ENCODE measurements at regions not wholly inside any gene's neighbourhood (a gene's known extent, or its start where the extent isn't known, plus 50 kb on each side); places are given as distances from the start of the nearest gene placed in this dataset.

DNA sequence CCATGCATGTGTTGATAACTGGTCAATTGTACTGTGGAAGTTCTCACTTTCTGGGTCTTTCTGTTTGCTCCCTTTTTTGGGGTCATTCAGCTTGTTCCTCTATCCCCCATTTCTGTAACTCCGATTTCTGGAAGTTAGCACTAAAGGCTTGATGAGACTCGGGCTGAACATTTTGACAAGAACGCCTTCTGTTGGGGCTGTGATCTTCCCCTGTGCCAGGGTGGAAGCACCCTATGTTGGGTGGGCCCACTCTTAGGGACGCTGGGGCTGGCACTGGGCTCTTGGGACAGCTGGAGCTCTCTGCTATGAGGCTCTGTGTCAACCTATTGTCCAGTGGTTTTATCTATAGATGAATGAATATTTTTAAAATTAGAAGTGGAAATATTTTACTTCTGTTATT, 60.1 kb upstream of the FRMD1 start:
- TF ChIP-seq TAF1 (IDR thresholded peaks at IDR 0.05; ENCODE audit: low read depth) (no peak), TEAD4 (IDR thresholded peaks at IDR 0.05) (no peak), ZBTB7A (IDR thresholded peaks at IDR 0.05; ENCODE audit: low read depth) (no peak), YY1 (IDR thresholded peaks at IDR 0.05; ENCODE audit: low read depth) (no peak), CREB1 (IDR thresholded peaks at IDR 0.05; ENCODE audit: low read depth) (no peak), NFIC (IDR thresholded peaks at IDR 0.05) (no peak), EGR1 (IDR thresholded peaks at IDR 0.05) (no peak), FOXM1 (IDR thresholded peaks at IDR 0.05; ENCODE audit: borderline replicate concordance, low read depth) (no peak), EP300 (IDR thresholded peaks at IDR 0.05; ENCODE audit: borderline replicate concordance) (no peak), RAD21 (IDR thresholded peaks at IDR 0.05; ENCODE audit: low read depth) (no peak), TCF12 (IDR thresholded peaks at IDR 0.05; ENCODE audit: low read depth) (no peak)
- TF ChIP-seq, protein P1, sequence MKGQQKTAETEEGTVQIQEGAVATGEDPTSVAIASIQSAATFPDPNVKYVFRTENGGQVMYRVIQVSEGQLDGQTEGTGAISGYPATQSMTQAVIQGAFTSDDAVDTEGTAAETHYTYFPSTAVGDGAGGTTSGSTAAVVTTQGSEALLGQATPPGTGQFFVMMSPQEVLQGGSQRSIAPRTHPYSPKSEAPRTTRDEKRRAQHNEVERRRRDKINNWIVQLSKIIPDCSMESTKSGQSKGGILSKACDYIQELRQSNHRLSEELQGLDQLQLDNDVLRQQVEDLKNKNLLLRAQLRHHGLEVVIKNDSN (IDR thresholded peaks at IDR 0.05) = no peak
- TF ChIP-seq, protein P2, sequence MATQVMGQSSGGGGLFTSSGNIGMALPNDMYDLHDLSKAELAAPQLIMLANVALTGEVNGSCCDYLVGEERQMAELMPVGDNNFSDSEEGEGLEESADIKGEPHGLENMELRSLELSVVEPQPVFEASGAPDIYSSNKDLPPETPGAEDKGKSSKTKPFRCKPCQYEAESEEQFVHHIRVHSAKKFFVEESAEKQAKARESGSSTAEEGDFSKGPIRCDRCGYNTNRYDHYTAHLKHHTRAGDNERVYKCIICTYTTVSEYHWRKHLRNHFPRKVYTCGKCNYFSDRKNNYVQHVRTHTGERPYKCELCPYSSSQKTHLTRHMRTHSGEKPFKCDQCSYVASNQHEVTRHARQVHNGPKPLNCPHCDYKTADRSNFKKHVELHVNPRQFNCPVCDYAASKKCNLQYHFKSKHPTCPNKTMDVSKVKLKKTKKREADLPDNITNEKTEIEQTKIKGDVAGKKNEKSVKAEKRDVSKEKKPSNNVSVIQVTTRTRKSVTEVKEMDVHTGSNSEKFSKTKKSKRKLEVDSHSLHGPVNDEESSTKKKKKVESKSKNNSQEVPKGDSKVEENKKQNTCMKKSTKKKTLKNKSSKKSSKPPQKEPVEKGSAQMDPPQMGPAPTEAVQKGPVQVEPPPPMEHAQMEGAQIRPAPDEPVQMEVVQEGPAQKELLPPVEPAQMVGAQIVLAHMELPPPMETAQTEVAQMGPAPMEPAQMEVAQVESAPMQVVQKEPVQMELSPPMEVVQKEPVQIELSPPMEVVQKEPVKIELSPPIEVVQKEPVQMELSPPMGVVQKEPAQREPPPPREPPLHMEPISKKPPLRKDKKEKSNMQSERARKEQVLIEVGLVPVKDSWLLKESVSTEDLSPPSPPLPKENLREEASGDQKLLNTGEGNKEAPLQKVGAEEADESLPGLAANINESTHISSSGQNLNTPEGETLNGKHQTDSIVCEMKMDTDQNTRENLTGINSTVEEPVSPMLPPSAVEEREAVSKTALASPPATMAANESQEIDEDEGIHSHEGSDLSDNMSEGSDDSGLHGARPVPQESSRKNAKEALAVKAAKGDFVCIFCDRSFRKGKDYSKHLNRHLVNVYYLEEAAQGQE (IDR thresholded peaks at IDR 0.05; ENCODE audit: low read depth) = no peak

DNA sequence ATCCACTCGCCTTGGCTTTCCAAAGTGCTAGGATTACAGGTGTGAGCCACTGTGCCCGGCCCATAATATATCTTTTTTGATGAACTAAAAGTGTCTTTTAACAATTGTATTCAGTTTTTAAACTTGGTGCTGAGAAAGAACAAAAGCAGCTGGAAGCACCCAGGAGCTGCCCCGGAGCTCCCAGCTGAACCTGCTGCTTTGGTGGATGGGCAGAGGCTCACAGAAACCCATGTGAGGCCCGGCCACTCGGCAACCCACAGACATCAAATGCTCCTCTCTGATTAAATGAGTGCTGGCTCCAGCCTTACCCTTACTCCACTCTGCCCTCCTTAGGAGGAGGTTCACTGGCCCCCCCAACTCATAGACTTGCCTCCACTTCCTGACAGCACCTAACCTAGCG, 59.4 kb upstream of the FRMD1 start:
- TF ChIP-seq TCF12 (IDR thresholded peaks at IDR 0.05; ENCODE audit: low read depth) (no peak), EP300 (IDR thresholded peaks at IDR 0.05; ENCODE audit: borderline replicate concordance) (no peak), TEAD4 (IDR thresholded peaks at IDR 0.05) (no peak), RAD21 (IDR thresholded peaks at IDR 0.05; ENCODE audit: low read depth) (no peak), NFIC (IDR thresholded peaks at IDR 0.05) (no peak), CEBPB (IDR thresholded peaks at IDR 0.05) (no peak), EGR1 (IDR thresholded peaks at IDR 0.05) (no peak)

DNA sequence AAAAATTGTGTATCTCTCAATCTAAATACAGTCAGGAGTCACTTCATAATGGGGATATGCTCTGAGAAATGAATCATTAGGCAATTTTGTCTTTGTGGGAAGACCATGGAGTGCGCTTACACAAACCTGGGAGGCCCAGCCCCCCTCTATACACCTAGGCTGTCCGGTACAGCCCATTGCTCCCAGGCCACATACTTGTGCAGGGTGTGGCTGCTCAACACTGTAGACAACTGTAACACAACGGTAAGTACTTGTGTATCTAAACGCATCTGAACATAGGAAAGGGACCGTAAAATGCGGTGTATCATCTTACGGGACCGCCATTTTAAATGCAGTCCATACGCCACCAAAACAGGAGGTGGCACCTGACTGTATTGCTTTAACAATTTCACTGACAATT, 58.0 kb upstream of the FRMD1 start:
- no peak for TF ChIP-seq YY1 (IDR thresholded peaks at IDR 0.05; ENCODE audit: low read depth)
- no peak for TF ChIP-seq NFIC (IDR thresholded peaks at IDR 0.05)
- TF ChIP-seq EGR1 (IDR thresholded peaks at IDR 0.05) = no peak
- TF ChIP-seq, protein P1 (IDR thresholded peaks at IDR 0.05) = no peak
- no peak for TF ChIP-seq CREB1 (IDR thresholded peaks at IDR 0.05; ENCODE audit: low read depth)
- TF ChIP-seq, protein P2 (IDR thresholded peaks at IDR 0.05; ENCODE audit: low read depth) = no peak
- TF ChIP-seq, protein P3, sequence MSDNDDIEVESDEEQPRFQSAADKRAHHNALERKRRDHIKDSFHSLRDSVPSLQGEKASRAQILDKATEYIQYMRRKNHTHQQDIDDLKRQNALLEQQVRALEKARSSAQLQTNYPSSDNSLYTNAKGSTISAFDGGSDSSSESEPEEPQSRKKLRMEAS (IDR thresholded peaks at IDR 0.05) = no peak

DNA sequence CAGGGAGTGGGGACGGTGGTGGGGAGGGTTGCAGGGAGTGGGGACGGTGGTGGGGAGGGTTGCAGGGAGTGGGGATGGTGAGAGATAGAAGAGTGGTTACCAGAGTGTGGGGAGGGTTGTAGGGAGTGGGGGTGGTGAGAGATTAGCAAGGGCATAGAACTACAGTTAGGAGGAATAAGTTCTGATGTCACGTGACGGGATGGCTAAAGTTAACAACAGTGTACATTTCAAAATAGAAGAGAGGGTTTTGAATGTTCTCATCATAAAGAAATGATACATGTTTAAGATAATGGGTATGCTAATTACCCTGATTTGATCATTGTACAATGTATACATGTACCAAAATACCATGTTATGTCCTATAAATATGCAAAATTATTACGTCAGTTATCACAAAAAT, 57.6 kb upstream of the FRMD1 start:
- no peak for TF ChIP-seq EP300 (IDR thresholded peaks at IDR 0.05; ENCODE audit: borderline replicate concordance)
- TF ChIP-seq, protein P3 (IDR thresholded peaks at IDR 0.05) = no peak
- no peak for TF ChIP-seq CREB1 (IDR thresholded peaks at IDR 0.05; ENCODE audit: low read depth)
- no peak for TF ChIP-seq YY1 (IDR thresholded peaks at IDR 0.05; ENCODE audit: low read depth)
- no peak for TF ChIP-seq FOXM1 (IDR thresholded peaks at IDR 0.05; ENCODE audit: borderline replicate concordance, low read depth)
- TF ChIP-seq NFIC (IDR thresholded peaks at IDR 0.05) = no peak
- TF ChIP-seq, protein P1 (IDR thresholded peaks at IDR 0.05) = no peak
- TF ChIP-seq TCF12 (IDR thresholded peaks at IDR 0.05; ENCODE audit: low read depth) = no peak
- no peak for TF ChIP-seq EGR1 (IDR thresholded peaks at IDR 0.05)
- TF ChIP-seq RAD21 (IDR thresholded peaks at IDR 0.05; ENCODE audit: low read depth) = no peak
- TF ChIP-seq ZBTB7A (IDR thresholded peaks at IDR 0.05; ENCODE audit: low read depth) = no peak
- no peak for TF ChIP-seq TEAD4 (IDR thresholded peaks at IDR 0.05)
- TF ChIP-seq TAF1 (IDR thresholded peaks at IDR 0.05; ENCODE audit: low read depth) = no peak
- no peak for TF ChIP-seq CEBPB (IDR thresholded peaks at IDR 0.05)
- TF ChIP-seq, protein P2 (IDR thresholded peaks at IDR 0.05; ENCODE audit: low read depth) = no peak

All from Ishikawa (cell line).